ENCODE measurements at regions not wholly inside any gene's neighbourhood (a gene's known extent, or its start where the extent isn't known, plus 50 kb on each side); places are given as distances from the start of the nearest gene placed in this dataset.

DNA sequence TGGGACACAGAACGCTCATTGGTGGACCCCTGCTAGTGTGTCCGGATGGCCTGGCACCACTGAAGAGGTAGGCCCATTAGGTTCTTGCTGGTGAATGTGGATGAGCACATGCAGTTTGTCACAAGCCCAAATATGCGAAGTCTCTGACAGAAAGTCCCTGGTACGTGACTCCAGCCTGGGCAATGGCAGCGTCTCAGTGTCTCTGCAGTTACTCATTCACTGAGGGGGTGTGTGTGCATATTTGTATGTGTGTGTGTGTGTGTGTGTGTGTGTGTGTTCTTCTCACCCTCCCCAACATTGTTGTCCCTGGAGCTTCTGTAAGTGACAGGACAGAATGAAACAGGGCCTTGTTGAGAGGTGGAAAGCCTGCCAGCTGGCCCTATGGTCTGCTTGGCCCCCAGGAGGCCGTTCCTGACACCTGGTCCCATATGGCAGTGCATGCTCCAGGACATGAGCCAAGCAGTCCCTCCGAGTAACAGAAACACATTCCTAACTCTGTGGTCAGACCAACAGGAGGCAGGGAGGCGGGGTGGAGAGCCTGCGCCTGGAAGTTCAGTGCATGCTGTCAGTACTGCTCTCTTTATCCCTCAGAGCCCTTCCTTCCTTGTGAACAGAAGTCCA lies 169.9 kb downstream of the SLC28A3 start:
- Mint-ChIP-seq H3K4me1 (no peaks in the 10 kb centered on the region), H3K4me3 (no peak overlapping the region), H3K27me3 (peaks cover 3% of the 10 kb centered on the region), H3K27ac (no peak overlapping the region), H3K9me3 (no peaks in the 10 kb centered on the region), H3K36me3 (ENCODE audit: low read depth) (no peaks in the 10 kb centered on the region)
- DNase-seq (no peak), ATAC-seq (ENCODE audit: low read depth) (no peak)
- ChIA-PET CTCF (no interaction called here), POLR2A (no interaction called here)
- TF ChIP-seq CTCF (IDR thresholded peaks at IDR 0.05) = no peak
- intact Hi-C loops (cut with micrococcal nuclease) = no loop called here

GRCh38 chr9:84173961-84174360 lies 166.6 kb downstream of the SLC28A3 start:
- Mint-ChIP-seq H3K36me3 (ENCODE audit: low read depth) (no peaks in the 10 kb centered on the region), H3K4me1 (no peaks in the 10 kb centered on the region), H3K9me3 (no peaks in the 10 kb centered on the region), H3K4me3 (no peak overlapping the region), H3K27me3 (peaks cover 4% of the 10 kb centered on the region), H3K27ac (no peak overlapping the region)
- TF ChIP-seq CTCF (IDR thresholded peaks at IDR 0.05) = no peak
- ChIA-PET POLR2A (no interaction called here), CTCF (interaction anchor here (0.6 to 3.2 kb wide), 6 partner anchors 8 to 237 kb away, joined by 3 to 25 read pairs (median 6); no protein-coding TSS in a partner anchor)
- ATAC-seq (ENCODE audit: low read depth) (no peak), DNase-seq (no peak)
- intact Hi-C loops (cut with micrococcal nuclease) = loop anchor here (1.0 to 2.0 kb wide), 4 partner anchors 141 to 253 kb away; partner anchors contain the start of genes HNRNPK, KIF27 and RMI1

DNA sequence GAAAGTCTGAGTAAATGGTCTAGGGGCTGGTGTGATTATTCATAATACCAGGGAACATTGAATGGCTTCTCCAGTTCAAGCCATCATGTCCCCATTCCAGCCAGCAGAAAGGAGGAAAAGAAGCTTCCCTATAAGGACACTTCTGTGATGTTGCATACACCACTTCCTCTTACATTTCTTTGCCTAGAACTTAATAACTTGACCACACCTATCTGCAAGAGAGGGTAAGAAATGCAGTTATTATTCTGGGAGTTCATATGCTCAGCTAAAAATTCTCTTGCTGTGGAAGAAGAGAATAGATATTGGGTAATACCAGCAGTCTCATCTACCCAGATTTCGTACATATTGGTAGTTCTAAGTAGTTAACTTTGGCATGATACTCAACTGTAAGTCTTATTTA lies 166.1 kb downstream of the SLC28A3 start:
- H3K27me3 Mint-ChIP-seq = peaks cover 4% of the 10 kb centered on the region
- no peaks in the 10 kb centered on the region for H3K4me1 Mint-ChIP-seq
- no peak overlapping the region for H3K4me3 Mint-ChIP-seq
- H3K36me3 Mint-ChIP-seq (ENCODE audit: low read depth) = no peaks in the 10 kb centered on the region
- H3K9me3 Mint-ChIP-seq = no peaks in the 10 kb centered on the region
- intact Hi-C loops (cut with micrococcal nuclease) = no loop called here
- POLR2A ChIA-PET = no interaction called here
- no peak for TF ChIP-seq CTCF (IDR thresholded peaks at IDR 0.05)
- DNase-seq (no peak), ATAC-seq (ENCODE audit: low read depth) (no peak)
- H3K27ac Mint-ChIP-seq = no peak overlapping the region
- CTCF ChIA-PET = interaction anchor here (1.5 to 3.2 kb wide), 3 partner anchors 8 to 237 kb away, joined by 3 to 25 read pairs (median 7); no protein-coding TSS in a partner anchor

DNA sequence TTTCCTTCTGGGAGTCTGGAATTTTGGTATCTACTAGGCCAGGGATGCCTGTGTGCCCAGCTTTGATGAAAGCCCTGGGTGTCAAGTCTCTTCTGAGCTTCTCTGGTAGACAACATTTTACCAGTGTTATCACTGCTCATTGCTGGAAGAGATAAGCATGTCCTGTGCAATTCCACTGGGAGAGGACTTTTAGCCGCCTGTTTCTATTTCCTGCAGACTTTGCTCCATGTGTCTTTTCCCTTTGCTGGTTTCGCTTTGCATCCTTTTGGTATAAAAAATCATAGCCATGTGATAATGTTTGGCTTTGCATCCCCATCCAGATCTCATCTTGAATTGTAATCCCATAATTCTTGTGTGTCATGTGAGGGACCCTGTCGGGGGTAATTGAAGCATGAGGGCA lies 163.2 kb downstream of the SLC28A3 start:
- Mint-ChIP-seq H3K27ac (no peak overlapping the region), H3K9me3 (no peaks in the 10 kb centered on the region), H3K4me3 (no peak overlapping the region), H3K36me3 (ENCODE audit: low read depth) (no peaks in the 10 kb centered on the region), H3K27me3 (peaks cover 10% of the 10 kb centered on the region), H3K4me1 (no peaks in the 10 kb centered on the region)
- ATAC-seq (ENCODE audit: low read depth) = no peak
- DNase-seq = no peak
- intact Hi-C loops (cut with micrococcal nuclease) = no loop called here
- ChIA-PET POLR2A (no interaction called here), CTCF (interaction anchor here (0.7 kb wide), 1 partner anchor 217 kb away, joined by 3 read pairs; no protein-coding TSS in a partner anchor)
- no peak for TF ChIP-seq CTCF (IDR thresholded peaks at IDR 0.05)

DNA sequence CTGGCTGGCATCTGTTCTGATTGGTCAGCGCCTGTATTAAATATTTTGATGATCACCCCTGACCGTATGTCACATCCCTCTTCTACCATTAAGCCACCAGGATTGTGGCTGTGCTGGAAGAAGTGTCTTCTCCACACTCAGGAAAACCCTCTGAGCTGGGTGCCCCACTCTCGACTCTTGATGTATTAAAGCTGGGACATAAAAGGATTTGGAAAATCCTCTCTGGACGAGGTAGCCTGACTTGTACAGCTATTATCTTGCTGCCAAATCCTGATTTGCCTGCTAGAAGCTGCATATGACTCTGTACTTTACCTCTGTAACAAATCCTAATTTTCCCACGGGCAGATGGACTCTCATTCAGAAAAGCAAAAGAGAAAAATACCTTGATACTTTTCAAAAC lies 161.0 kb downstream of the SLC28A3 start:
- no peak for TF ChIP-seq CTCF (IDR thresholded peaks at IDR 0.05)
- ATAC-seq (ENCODE audit: low read depth) (no peak), DNase-seq (no peak)
- no peak overlapping the region for H3K27ac Mint-ChIP-seq
- intact Hi-C loops (cut with micrococcal nuclease) = no loop called here
- ChIA-PET POLR2A (no interaction called here), CTCF (no interaction called here)
- H3K4me1 Mint-ChIP-seq = no peaks in the 10 kb centered on the region
- no peak overlapping the region for H3K4me3 Mint-ChIP-seq
- H3K27me3 Mint-ChIP-seq = peaks cover 12% of the 10 kb centered on the region
- H3K36me3 Mint-ChIP-seq (ENCODE audit: low read depth) = no peaks in the 10 kb centered on the region
- H3K9me3 Mint-ChIP-seq = no peaks in the 10 kb centered on the region

Measured in activated B cell treated with CpG ODN at 0.5 μM for 24 hours (primary cell).